ENCODE measurements at regions not wholly inside any gene's neighbourhood (a gene's known extent, or its start where the extent isn't known, plus 50 kb on each side); places are given as distances from the start of the nearest gene placed in this dataset.
"Not testable (repeated sequence)": the region's sequence is repeated elsewhere in the genome, so short reads cannot be mapped to it uniquely, and the experiment has no call there.

DNA sequence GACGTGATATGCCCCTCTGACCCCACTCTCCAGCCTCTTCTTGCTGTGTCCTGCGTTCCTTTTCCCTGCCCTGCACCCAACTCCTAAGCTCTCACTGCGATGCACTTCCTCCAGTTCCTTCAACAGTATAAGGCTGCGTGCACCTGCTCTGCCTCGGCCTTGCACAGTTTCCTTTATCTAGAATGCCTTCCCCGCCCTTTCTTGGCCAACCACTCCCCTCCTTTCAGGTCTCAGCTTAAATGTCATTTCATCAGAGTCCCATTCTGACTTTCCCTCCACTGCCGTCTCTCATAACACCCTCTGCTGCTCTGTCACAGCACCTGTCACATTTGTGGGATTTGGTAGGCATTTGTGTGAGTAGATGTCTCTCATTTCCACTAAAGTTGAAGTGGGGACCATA is 58.4 kb upstream of the NEIL3 start:
- intact Hi-C loops (cut with DNase I), result loop anchor here (10.0 kb wide), 1 partner anchor 94 kb away; no protein-coding TSS in a partner anchor
- Histone ChIP-seq H3K27ac (ENCODE audit: low read depth in 2 of 2, low read length in 2 of 2) (no peak overlapping the region), H3K27me3 (ENCODE audit: control insufficient read depth, insufficient read depth, low read length) (no peaks in the 10 kb centered on the region), H3K4me1 (ENCODE audit: control insufficient read depth in 2 of 3, insufficient read depth in 2 of 3, low read depth in 1 of 3, low read length in 3 of 3) (no peaks in the 10 kb centered on the region), H3K36me3 (ENCODE audit: control insufficient read depth in 2 of 3, insufficient read depth in 3 of 3, low read length in 3 of 3) (no peaks in the 10 kb centered on the region), H3K9ac (ENCODE audit: low read length in 3 of 3) (no peak overlapping the region), H3K9me3 (ENCODE audit: control insufficient read depth in 2 of 3, insufficient read depth in 1 of 3, low read length in 3 of 3) (no peaks in the 10 kb centered on the region), H3K4me3 (ENCODE audit: low read length in 3 of 3) (no peak overlapping the region)
- TF ChIP-seq CTCF (IDR thresholded peaks at IDR 0.05; ENCODE audit: borderline replicate concordance, extremely low read depth, insufficient read depth), result no peak
- FAIRE-seq (no peak), DNase-seq (no peak)

DNA sequence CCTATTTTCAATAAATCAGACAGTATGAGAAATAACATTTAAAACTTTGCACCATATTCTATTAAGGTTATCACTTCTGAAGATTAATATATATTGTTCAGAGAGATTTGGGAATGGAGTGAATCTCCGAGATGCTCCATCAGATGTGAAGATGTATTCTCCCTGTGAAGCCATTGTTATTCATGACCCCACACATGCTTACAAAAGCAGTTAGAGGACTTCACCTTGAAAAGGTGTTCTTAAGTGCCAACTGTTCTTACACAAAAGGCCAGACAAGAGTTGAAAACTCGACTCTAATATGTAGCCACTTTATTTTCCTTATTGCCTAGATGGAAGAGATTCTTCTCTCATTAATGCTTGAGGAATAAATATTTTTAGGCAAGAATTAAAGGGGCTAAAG is 54.3 kb upstream of the NEIL3 start:
- Histone ChIP-seq H3K27me3 (ENCODE audit: control insufficient read depth, insufficient read depth, low read length) (no peaks in the 10 kb centered on the region), H3K4me3 (ENCODE audit: low read length in 3 of 3) (no peak overlapping the region), H3K36me3 (ENCODE audit: control insufficient read depth in 2 of 3, insufficient read depth in 3 of 3, low read length in 3 of 3) (no peaks in the 10 kb centered on the region), H3K9me3 (ENCODE audit: control insufficient read depth in 2 of 3, insufficient read depth in 1 of 3, low read length in 3 of 3) (no peaks in the 10 kb centered on the region), H3K4me1 (ENCODE audit: control insufficient read depth in 2 of 3, insufficient read depth in 2 of 3, low read depth in 1 of 3, low read length in 3 of 3) (no peaks in the 10 kb centered on the region), H3K27ac (ENCODE audit: low read depth in 2 of 2, low read length in 2 of 2) (no peak overlapping the region), H3K9ac (ENCODE audit: low read length in 3 of 3) (no peak overlapping the region)
- no peak for DNase-seq
- TF ChIP-seq CTCF (IDR thresholded peaks at IDR 0.05; ENCODE audit: borderline replicate concordance, extremely low read depth, insufficient read depth), result no peak
- intact Hi-C loops (cut with DNase I), result loop anchor here (10.0 kb wide), 1 partner anchor 89 kb away; no protein-coding TSS in a partner anchor
- no peak for FAIRE-seq

DNA sequence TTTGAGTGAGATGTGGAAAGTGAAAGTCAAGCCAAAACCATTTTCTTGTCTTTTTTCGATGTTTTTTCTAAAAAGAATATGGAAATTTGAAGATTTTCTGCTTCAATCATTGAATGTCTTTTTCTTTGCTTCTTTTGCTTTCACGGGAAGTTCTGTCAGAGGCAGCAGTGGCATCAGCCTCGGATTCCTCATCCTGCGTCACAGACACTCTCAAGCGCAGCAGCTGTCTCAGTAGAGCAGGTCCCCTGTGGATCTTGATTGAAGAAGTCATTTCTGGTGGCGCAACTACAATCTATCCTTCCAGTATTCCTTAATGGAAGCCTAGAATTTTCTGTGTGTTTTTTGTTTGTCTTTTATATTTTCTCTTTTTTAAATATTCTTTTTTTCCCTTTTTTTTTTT is 52.7 kb upstream of the NEIL3 start:
- H3K9me3 ChIP-seq (ENCODE audit: control insufficient read depth in 2 of 3, insufficient read depth in 1 of 3, low read length in 3 of 3), result no peaks in the 10 kb centered on the region
- FAIRE-seq (no peak), DNase-seq (no peak)
- no peaks in the 10 kb centered on the region for H3K4me1 ChIP-seq (ENCODE audit: control insufficient read depth in 2 of 3, insufficient read depth in 2 of 3, low read depth in 1 of 3, low read length in 3 of 3)
- no peak overlapping the region for H3K9ac ChIP-seq (ENCODE audit: low read length in 3 of 3)
- H3K27me3 ChIP-seq (ENCODE audit: control insufficient read depth, insufficient read depth, low read length), result no peaks in the 10 kb centered on the region
- no peak for TF ChIP-seq CTCF (IDR thresholded peaks at IDR 0.05; ENCODE audit: borderline replicate concordance, extremely low read depth, insufficient read depth)
- no peak overlapping the region for H3K4me3 ChIP-seq (ENCODE audit: low read length in 3 of 3)
- no peak overlapping the region for H3K27ac ChIP-seq (ENCODE audit: low read depth in 2 of 2, low read length in 2 of 2)
- no peaks in the 10 kb centered on the region for H3K36me3 ChIP-seq (ENCODE audit: control insufficient read depth in 2 of 3, insufficient read depth in 3 of 3, low read length in 3 of 3)
- intact Hi-C loops (cut with DNase I), result loop anchor here (10.0 kb wide), 1 partner anchor 88 kb away; no protein-coding TSS in a partner anchor

DNA sequence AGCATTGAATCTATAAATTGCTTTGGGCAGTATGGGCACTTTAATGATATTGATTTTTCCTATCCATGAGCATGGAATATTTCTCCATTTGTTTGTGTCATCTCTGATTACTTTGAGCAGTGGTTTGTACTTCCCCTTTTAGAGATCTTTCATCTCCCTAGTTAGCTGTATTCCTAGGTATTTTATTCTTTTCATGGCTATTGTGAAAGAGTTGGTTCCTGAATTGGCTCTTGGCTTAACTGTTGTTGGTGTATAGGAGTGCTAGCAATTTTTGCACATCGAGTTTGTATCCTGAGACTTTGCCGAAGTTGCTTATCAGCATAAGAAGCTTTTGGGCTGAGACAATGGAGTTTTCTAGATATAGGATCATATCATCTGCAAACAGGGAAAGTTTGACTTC is 50.2 kb upstream of the NEIL3 start:
- not testable (repeated sequence) for H3K27ac ChIP-seq (ENCODE audit: low read depth in 2 of 2, low read length in 2 of 2); FAIRE-seq

More for the DNA sequence above, 50.2 kb upstream of the NEIL3 start:
- H3K4me1 ChIP-seq (ENCODE audit: control insufficient read depth in 2 of 3, insufficient read depth in 2 of 3, low read depth in 1 of 3, low read length in 3 of 3); DNase-seq; H3K4me3 ChIP-seq (ENCODE audit: low read length in 3 of 3); H3K9me3 ChIP-seq (ENCODE audit: control insufficient read depth in 2 of 3, insufficient read depth in 1 of 3, low read length in 3 of 3); H3K9ac ChIP-seq (ENCODE audit: low read length in 3 of 3); H3K27me3 ChIP-seq (ENCODE audit: control insufficient read depth, insufficient read depth, low read length); H3K36me3 ChIP-seq (ENCODE audit: control insufficient read depth in 2 of 3, insufficient read depth in 3 of 3, low read length in 3 of 3): not testable (repeated sequence)
- intact Hi-C loops (cut with DNase I), result loop anchor here (10.0 kb wide), 1 partner anchor 85 kb away; no protein-coding TSS in a partner anchor
